ENCODE measurements at regions not wholly inside any gene's neighbourhood (a gene's known extent, or its start where the extent isn't known, plus 50 kb on each side); places are given as distances from the start of the nearest gene placed in this dataset.

DNA sequence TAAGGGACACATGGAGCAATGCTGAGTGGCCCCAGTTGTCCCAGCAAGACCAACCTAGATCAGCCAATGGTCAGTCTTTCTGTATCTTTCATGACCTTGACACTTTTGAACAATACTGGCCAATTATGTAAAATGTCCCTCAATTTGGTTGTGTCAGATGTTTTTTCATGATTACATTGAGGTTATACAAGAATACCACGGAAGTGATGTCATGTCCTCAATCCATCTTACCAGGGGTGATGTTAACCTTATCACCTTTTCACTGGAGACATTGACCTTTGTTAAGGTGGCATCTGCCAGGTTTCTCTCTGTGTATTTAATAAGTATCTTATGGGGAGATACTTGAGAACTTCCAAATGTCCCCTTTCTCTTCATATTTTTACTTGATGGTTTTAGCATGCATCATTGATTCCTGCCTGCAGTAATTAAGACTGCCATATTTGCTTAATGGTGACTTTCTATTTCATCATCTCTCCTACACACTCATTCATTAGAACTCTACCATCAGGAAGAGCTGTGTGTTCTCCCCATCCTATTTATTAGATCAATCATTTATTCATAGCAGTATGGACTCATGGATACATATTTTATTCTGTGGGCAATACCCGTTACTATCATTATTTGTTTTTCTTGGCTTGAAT is 64.7 kb upstream of the RFLNA start:
- TF ChIP-seq EZH2 (IDR thresholded peaks at IDR 0.05; ENCODE audit: insufficient read depth, poor library complexity, severe bottlenecking) (no peak), EZH2phosphoT487 (IDR thresholded peaks at IDR 0.05; ENCODE audit: insufficient read depth, low read depth) (no peak)

All from GM23248 (cell line).